NCI-H82 treated with DMSO at 0.1 percent for 48 hours (cell line): ENCODE measurements at regions not wholly inside any gene's neighbourhood (a gene's known extent, or its start where the extent isn't known, plus 50 kb on each side); places are given as distances from the start of the nearest gene placed in this dataset.
"Not testable (repeated sequence)": the region's sequence is repeated elsewhere in the genome, so short reads cannot be mapped to it uniquely, and the experiment has no call there.

ENCODE experiments used
- DNase-seq: peaks from one replicate; lab custom pipeline; 2025; ENCODE audit not compliant: unreplicated experiment; lab: John Stamatoyannopoulos, UW

GRCh38 chr11:134613646-134614045 is 201.6 kb upstream of the B3GAT1 start:
- no peak for DNase-seq

GRCh38 chr11:134612140-134613030 is 200.3 kb upstream of the B3GAT1 start:
- DNase-seq, result no peak

GRCh38 chr11:134611537-134611936 is 199.5 kb upstream of the B3GAT1 start:
- no peak for DNase-seq

GRCh38 chr11:134610116-134610910 is 198.3 kb upstream of the B3GAT1 start:
- DNase-seq, result no peak

GRCh38 chr11:134609361-134610115 is 197.5 kb upstream of the B3GAT1 start:
- no peak for DNase-seq

GRCh38 chr11:134607963-134608750 is 196.1 kb upstream of the B3GAT1 start:
- DNase-seq, result no peak

- no peak for DNase-seq
Measured at GRCh38 chr11:134606251-134606650, 194.2 kb upstream of the B3GAT1 start.

- DNase-seq, result no peak
Measured at GRCh38 chr11:134604886-134605285, 192.8 kb upstream of the B3GAT1 start.

- DNase-seq, result no peak
Measured at GRCh38 chr11:134599299-134599771, 187.3 kb upstream of the B3GAT1 start.

GRCh38 chr11:134598368-134598767 is 186.3 kb upstream of the B3GAT1 start:
- DNase-seq, result no peak

GRCh38 chr11:134597452-134597851 is 185.4 kb upstream of the B3GAT1 start:
- no peak for DNase-seq

- no peak for DNase-seq
Measured at GRCh38 chr11:134596404-134596803, 184.4 kb upstream of the B3GAT1 start.

GRCh38 chr11:134592391-134592990 is 180.4 kb upstream of the B3GAT1 start:
- no peak for DNase-seq

GRCh38 chr11:134591338-134591737 is 179.3 kb upstream of the B3GAT1 start:
- no peak for DNase-seq

- no peak for DNase-seq
Measured at GRCh38 chr11:134589129-134589528, 177.1 kb upstream of the B3GAT1 start.

- DNase-seq, result not testable (repeated sequence)
Measured at GRCh38 chr11:134588460-134589110, 176.5 kb upstream of the B3GAT1 start.

- DNase-seq, result no peak
Measured at GRCh38 chr11:134587345-134587744, 175.3 kb upstream of the B3GAT1 start.

- DNase-seq, result no peak
Measured at GRCh38 chr11:134586726-134587125, 174.7 kb upstream of the B3GAT1 start.
